ENCODE measurements at regions not wholly inside any gene's neighbourhood (a gene's known extent, or its start where the extent isn't known, plus 50 kb on each side); places are given as distances from the start of the nearest gene placed in this dataset.

DNA sequence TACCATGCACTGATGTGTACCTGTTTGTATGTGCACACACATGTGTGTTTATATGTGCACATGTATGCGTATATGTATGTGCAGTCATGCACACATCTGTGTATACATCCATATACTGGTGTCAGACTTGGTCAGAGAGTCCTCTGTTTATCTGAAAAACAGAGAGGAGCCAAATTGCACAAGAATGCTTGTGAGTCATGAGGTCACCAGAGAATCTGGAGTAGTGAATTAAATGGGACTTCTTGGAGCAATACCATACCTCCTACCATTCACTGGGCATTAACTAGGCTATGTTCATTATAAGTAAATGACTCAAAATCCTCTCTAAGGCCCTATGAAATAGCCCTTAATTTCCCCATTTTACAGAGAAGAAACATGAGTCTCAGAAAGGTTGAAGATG, 272.1 kb upstream of the C1orf87 start:
- DNase-seq: no peak
- Mint-ChIP-seq H3K4me3 (no peak overlapping the region), H3K9me3 (no peaks in the 10 kb centered on the region), H3K4me1 (no peaks in the 10 kb centered on the region), H3K27ac (no peak overlapping the region), H3K36me3 (ENCODE audit: low read depth) (no peaks in the 10 kb centered on the region), H3K27me3 (no peaks in the 10 kb centered on the region)
- ATAC-seq: no peak

DNA sequence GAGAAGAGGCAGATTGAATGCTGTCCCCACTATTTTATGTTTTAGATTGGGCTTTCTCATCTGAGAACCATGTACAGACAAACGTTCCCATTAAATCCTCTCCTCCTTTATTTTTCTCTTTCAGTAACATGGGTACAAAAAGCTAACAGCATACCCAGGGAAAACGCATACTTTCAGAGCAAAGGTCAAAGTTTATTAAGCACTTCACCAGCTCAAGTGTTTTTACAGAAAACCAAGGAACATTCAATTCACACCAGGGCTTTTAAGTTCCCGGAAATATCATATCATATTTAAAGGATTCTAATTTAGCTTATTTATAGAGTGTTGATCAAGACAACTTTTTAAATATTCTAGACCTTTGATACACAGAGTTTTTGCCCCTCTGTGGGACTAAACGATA, 271.5 kb upstream of the C1orf87 start:
- DNase-seq (no peak), ATAC-seq (no peak)
- no peak overlapping the region for H3K4me3 Mint-ChIP-seq
- no peak overlapping the region for H3K27ac Mint-ChIP-seq
- H3K9me3 Mint-ChIP-seq: no peaks in the 10 kb centered on the region
- H3K36me3 Mint-ChIP-seq (ENCODE audit: low read depth): no peaks in the 10 kb centered on the region
- H3K4me1 Mint-ChIP-seq: no peaks in the 10 kb centered on the region
- no peaks in the 10 kb centered on the region for H3K27me3 Mint-ChIP-seq

- Mint-ChIP-seq H3K4me1 (no peaks in the 10 kb centered on the region), H3K27me3 (no peaks in the 10 kb centered on the region), H3K9me3 (no peaks in the 10 kb centered on the region), H3K27ac (no peak overlapping the region), H3K4me3 (no peak overlapping the region), H3K36me3 (ENCODE audit: low read depth) (no peaks in the 10 kb centered on the region)
- ATAC-seq (no peak), DNase-seq (no peak)
Observed at GRCh38 chr1:60343736-60344135, 270.2 kb upstream of the C1orf87 start.

DNA sequence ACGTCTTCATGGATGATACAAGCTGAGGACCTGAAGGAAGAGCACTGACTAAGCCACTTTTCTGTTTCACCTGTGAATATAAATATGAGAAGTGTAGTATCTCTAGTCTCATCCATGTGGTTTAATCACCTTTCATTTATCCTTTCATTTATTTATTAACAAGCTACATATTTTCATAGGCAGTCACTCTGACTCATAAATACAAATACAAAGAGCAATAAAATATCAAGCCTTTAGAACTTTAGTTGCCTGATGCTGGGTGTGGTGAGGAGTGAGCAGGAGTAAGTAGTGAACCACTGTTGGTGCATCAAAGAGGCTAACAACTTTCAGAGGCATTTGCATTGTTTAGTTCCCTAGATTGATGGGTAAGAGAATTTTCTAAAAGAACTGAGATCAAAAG, 269.0 kb upstream of the C1orf87 start:
- H3K36me3 Mint-ChIP-seq (ENCODE audit: low read depth): no peaks in the 10 kb centered on the region
- no peak overlapping the region for H3K4me3 Mint-ChIP-seq
- ATAC-seq (no peak), DNase-seq (no peak)
- H3K4me1 Mint-ChIP-seq: no peaks in the 10 kb centered on the region
- H3K27me3 Mint-ChIP-seq: no peaks in the 10 kb centered on the region
- H3K9me3 Mint-ChIP-seq: no peaks in the 10 kb centered on the region
- H3K27ac Mint-ChIP-seq: no peak overlapping the region

GRCh38 chr1:60341274-60341673, 267.7 kb upstream of the C1orf87 start:
- DNase-seq (no peak), ATAC-seq (no peak)
- Mint-ChIP-seq H3K4me1 (no peaks in the 10 kb centered on the region), H3K27me3 (no peaks in the 10 kb centered on the region), H3K4me3 (no peak overlapping the region), H3K9me3 (no peaks in the 10 kb centered on the region), H3K36me3 (ENCODE audit: low read depth) (no peaks in the 10 kb centered on the region), H3K27ac (no peak overlapping the region)

DNA sequence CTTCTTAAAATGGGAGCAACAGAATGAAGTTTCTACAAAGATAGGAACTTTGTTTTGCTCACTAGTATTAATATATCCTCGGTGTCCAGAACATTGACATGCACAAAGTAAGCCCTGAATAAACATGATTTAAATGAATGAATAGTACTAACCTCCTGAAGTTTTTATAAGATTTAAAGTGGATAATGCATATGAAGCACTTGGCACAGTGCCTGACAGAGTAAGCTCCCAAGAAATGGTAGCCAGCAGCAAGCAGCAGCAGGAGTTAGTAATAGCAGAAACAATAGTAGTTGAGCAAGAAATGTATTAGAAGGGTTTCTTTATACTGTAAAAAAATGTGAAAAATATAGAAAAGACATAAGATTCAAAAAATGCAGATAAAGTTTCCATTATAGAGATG, 258.1 kb upstream of the C1orf87 start:
- no peaks in the 10 kb centered on the region for H3K36me3 Mint-ChIP-seq (ENCODE audit: low read depth)
- H3K4me1 Mint-ChIP-seq: no peaks in the 10 kb centered on the region
- H3K27ac Mint-ChIP-seq: no peak overlapping the region
- DNase-seq (no peak), ATAC-seq (no peak)
- H3K4me3 Mint-ChIP-seq: no peak overlapping the region
- no peaks in the 10 kb centered on the region for H3K27me3 Mint-ChIP-seq
- H3K9me3 Mint-ChIP-seq: peaks cover 10% of the 10 kb centered on the region

GRCh38 chr1:60329651-60330050, 256.1 kb upstream of the C1orf87 start:
- Mint-ChIP-seq H3K4me3 (no peak overlapping the region), H3K27me3 (no peaks in the 10 kb centered on the region), H3K9me3 (peaks cover 10% of the 10 kb centered on the region), H3K4me1 (no peaks in the 10 kb centered on the region), H3K27ac (no peak overlapping the region), H3K36me3 (ENCODE audit: low read depth) (no peaks in the 10 kb centered on the region)
- DNase-seq (no peak), ATAC-seq (no peak)

GRCh38 chr1:60311838-60312237, 238.3 kb upstream of the C1orf87 start:
- Mint-ChIP-seq H3K36me3 (ENCODE audit: low read depth) (no peaks in the 10 kb centered on the region), H3K9me3 (no peaks in the 10 kb centered on the region), H3K4me1 (no peaks in the 10 kb centered on the region), H3K27ac (no peak overlapping the region), H3K4me3 (no peak overlapping the region), H3K27me3 (peaks cover 2% of the 10 kb centered on the region)
- ATAC-seq (no peak), DNase-seq (no peak)

DNA sequence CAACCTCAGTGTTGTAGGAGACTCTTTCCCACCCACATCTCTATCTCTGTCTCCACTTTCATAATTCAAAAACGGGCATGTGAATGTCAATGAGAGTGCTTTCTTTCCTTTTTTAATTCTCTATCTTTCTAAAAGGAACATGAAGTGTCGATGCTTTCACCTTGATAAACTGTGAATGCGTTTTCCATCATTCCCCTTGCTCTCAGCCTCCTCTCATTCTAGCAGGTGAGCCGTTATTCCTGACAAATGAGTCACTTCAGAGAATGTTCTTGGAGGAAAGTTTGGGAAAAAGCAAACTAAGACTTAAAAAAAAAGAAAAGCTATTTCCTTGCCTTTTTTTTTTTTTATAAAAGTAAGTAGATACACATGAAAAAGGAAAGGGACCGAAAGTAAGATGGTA, 226.0 kb upstream of the C1orf87 start:
- Mint-ChIP-seq H3K27ac (no peak overlapping the region), H3K4me1 (no peaks in the 10 kb centered on the region), H3K36me3 (ENCODE audit: low read depth) (no peaks in the 10 kb centered on the region), H3K4me3 (no peak overlapping the region), H3K27me3 (no peaks in the 10 kb centered on the region), H3K9me3 (no peaks in the 10 kb centered on the region)
- DNase-seq (no peak), ATAC-seq (no peak)

GRCh38 chr1:60298290-60298689, 224.7 kb upstream of the C1orf87 start:
- no peak for DNase-seq
- no peak for ATAC-seq
- Mint-ChIP-seq H3K36me3 (ENCODE audit: low read depth) (no peaks in the 10 kb centered on the region), H3K9me3 (no peaks in the 10 kb centered on the region), H3K4me3 (no peak overlapping the region), H3K27me3 (no peaks in the 10 kb centered on the region), H3K4me1 (no peaks in the 10 kb centered on the region), H3K27ac (no peak overlapping the region)

GRCh38 chr1:60296794-60297193, 223.2 kb upstream of the C1orf87 start:
- no peak overlapping the region for H3K4me3 Mint-ChIP-seq
- no peak for DNase-seq
- H3K27me3 Mint-ChIP-seq: no peaks in the 10 kb centered on the region
- no peaks in the 10 kb centered on the region for H3K4me1 Mint-ChIP-seq
- no peak overlapping the region for H3K27ac Mint-ChIP-seq
- H3K36me3 Mint-ChIP-seq (ENCODE audit: low read depth): no peaks in the 10 kb centered on the region
- no peak for ATAC-seq
- H3K9me3 Mint-ChIP-seq: no peaks in the 10 kb centered on the region

GRCh38 chr1:60292140-60292539, 218.6 kb upstream of the C1orf87 start:
- no peak overlapping the region for H3K4me3 Mint-ChIP-seq
- no peak overlapping the region for H3K27ac Mint-ChIP-seq
- DNase-seq (no peak), ATAC-seq (no peak)
- no peaks in the 10 kb centered on the region for H3K27me3 Mint-ChIP-seq
- H3K36me3 Mint-ChIP-seq (ENCODE audit: low read depth): no peaks in the 10 kb centered on the region
- no peaks in the 10 kb centered on the region for H3K9me3 Mint-ChIP-seq
- H3K4me1 Mint-ChIP-seq: no peaks in the 10 kb centered on the region

- Mint-ChIP-seq H3K36me3 (ENCODE audit: low read depth) (no peaks in the 10 kb centered on the region), H3K4me1 (no peaks in the 10 kb centered on the region), H3K4me3 (no peak overlapping the region), H3K27ac (no peak overlapping the region), H3K27me3 (no peaks in the 10 kb centered on the region), H3K9me3 (no peaks in the 10 kb centered on the region)
- DNase-seq: no peak
- no peak for ATAC-seq
Observed at GRCh38 chr1:60290393-60290792, 216.8 kb upstream of the C1orf87 start.

- no peaks in the 10 kb centered on the region for H3K36me3 Mint-ChIP-seq (ENCODE audit: low read depth)
- H3K9me3 Mint-ChIP-seq: no peaks in the 10 kb centered on the region
- H3K27me3 Mint-ChIP-seq: no peaks in the 10 kb centered on the region
- DNase-seq (no peak), ATAC-seq (no peak)
- H3K4me1 Mint-ChIP-seq: no peaks in the 10 kb centered on the region
- H3K4me3 Mint-ChIP-seq: no peak overlapping the region
- H3K27ac Mint-ChIP-seq: no peak overlapping the region
Observed at GRCh38 chr1:60287536-60287935, 214.0 kb upstream of the C1orf87 start.

DNA sequence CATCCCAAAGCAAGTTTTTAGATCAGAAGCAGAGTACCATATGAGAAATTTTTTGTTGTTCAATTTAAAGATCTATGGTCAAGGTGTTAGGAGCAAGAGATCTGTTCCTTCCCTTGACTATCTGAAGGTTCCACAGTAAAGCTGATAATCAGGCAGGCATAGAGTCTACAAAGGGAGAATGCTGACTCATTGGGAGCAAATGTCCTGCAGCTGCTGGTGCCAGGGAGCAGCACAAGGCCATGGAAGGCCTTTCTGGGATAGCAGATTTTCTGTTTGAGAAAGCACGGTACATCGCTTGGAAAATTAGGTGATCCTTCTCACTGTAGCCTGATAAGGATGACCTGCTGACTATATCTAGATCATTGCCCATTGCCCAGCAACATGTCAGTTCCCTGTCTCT, 210.1 kb upstream of the C1orf87 start:
- H3K27me3 Mint-ChIP-seq: no peaks in the 10 kb centered on the region
- ATAC-seq (no peak), DNase-seq (no peak)
- no peak overlapping the region for H3K4me3 Mint-ChIP-seq
- H3K9me3 Mint-ChIP-seq: no peaks in the 10 kb centered on the region
- H3K4me1 Mint-ChIP-seq: peaks cover 6% of the 10 kb centered on the region
- H3K27ac Mint-ChIP-seq: no peak overlapping the region
- H3K36me3 Mint-ChIP-seq (ENCODE audit: low read depth): no peaks in the 10 kb centered on the region

DNA sequence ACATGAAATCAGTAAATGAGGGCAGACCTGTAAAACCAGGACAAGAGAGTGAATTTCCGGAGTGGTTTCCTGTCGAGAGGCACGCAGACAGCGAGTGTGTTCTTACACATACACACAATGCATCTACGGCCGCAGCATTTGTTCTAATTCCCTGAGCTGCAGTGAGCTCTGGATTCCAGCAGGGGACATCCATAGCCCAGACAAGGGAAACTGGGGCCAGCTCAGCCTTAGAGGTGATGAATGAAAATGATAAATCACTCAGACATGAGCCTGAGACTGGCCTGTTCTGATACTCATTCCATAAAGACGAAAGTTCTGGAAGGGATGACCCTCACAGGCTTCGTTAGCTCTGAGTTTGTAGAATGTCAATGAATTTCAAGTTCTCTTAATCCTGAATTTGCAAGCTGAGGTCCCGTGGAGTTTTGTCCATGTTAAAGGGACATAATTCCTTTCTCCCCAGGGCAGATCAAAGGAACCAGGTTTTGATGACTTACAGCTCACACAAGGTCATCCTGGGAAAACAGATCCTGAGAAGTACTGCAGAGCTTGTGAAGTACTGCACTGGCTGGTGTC, 207.9 kb upstream of the C1orf87 start:
- peak; percentile 21 for DNase-seq
- peak; percentile 73 for ATAC-seq
- Mint-ChIP-seq H3K27me3 (no peaks in the 10 kb centered on the region), H3K4me3 (no peak overlapping the region), H3K27ac (no peak overlapping the region), H3K36me3 (ENCODE audit: low read depth) (no peaks in the 10 kb centered on the region), H3K4me1 (peaks cover 6% of the 10 kb centered on the region), H3K9me3 (no peaks in the 10 kb centered on the region)

All from activated naive CD8-positive, alpha-beta T cell treated with anti-CD3 and anti-CD28 coated beads, Interleukin-2, amount 50 U/mL, for 24 hours (primary cell).